ENCODE measurements at regions not wholly inside any gene's neighbourhood (a gene's known extent, or its start where the extent isn't known, plus 50 kb on each side); places are given as distances from the start of the nearest gene placed in this dataset.

- no peak for FAIRE-seq
Measured at GRCh38 chr14:84152452-84152851, 1377.5 kb upstream of the FLRT2 start.

- no peak for FAIRE-seq
Measured at GRCh38 chr14:84162633-84163032, 1367.3 kb upstream of the FLRT2 start.

- no peak for FAIRE-seq
Measured at GRCh38 chr14:84167026-84167425, 1362.9 kb upstream of the FLRT2 start.

- no peak for FAIRE-seq
Measured at GRCh38 chr14:84180336-84180735, 1349.6 kb upstream of the FLRT2 start.

- FAIRE-seq = no peak
Measured at GRCh38 chr14:84181072-84181471, 1348.9 kb upstream of the FLRT2 start.

- FAIRE-seq = no peak
Measured at GRCh38 chr14:84195514-84195913, 1334.4 kb upstream of the FLRT2 start.

GRCh38 chr14:84197704-84198103 lies 1332.2 kb upstream of the FLRT2 start:
- FAIRE-seq = no peak

- no peak for FAIRE-seq
Measured at GRCh38 chr14:84202486-84202885, 1327.5 kb upstream of the FLRT2 start.

GRCh38 chr14:84203896-84204295 lies 1326.0 kb upstream of the FLRT2 start:
- FAIRE-seq = no peak

GRCh38 chr14:84208451-84208850 lies 1321.5 kb upstream of the FLRT2 start:
- FAIRE-seq = no peak

GRCh38 chr14:84209031-84209430 lies 1320.9 kb upstream of the FLRT2 start:
- no peak for FAIRE-seq

- no peak for FAIRE-seq
Measured at GRCh38 chr14:84217066-84217465, 1312.9 kb upstream of the FLRT2 start.

GRCh38 chr14:84225268-84225667 lies 1304.7 kb upstream of the FLRT2 start:
- FAIRE-seq = no peak

GRCh38 chr14:84228702-84229101 lies 1301.2 kb upstream of the FLRT2 start:
- FAIRE-seq = no peak

- FAIRE-seq = no peak
Measured at GRCh38 chr14:84234281-84234680, 1295.7 kb upstream of the FLRT2 start.

- FAIRE-seq = no peak
Measured at GRCh38 chr14:84236290-84236689, 1293.7 kb upstream of the FLRT2 start.

- no peak for FAIRE-seq
Measured at GRCh38 chr14:84237881-84238280, 1292.1 kb upstream of the FLRT2 start.

- FAIRE-seq = no peak
Measured at GRCh38 chr14:84247693-84248092, 1282.3 kb upstream of the FLRT2 start.

- FAIRE-seq = peak; percentile 89
Measured at GRCh38 chr14:84250893-84251292, 1279.1 kb upstream of the FLRT2 start.

GRCh38 chr14:84251411-84252115 lies 1278.4 kb upstream of the FLRT2 start:
- no peak for FAIRE-seq

- FAIRE-seq = no peak
Measured at GRCh38 chr14:84252706-84253105, 1277.2 kb upstream of the FLRT2 start.

GRCh38 chr14:84253326-84253725 lies 1276.6 kb upstream of the FLRT2 start:
- no peak for FAIRE-seq

GRCh38 chr14:84254290-84254689 lies 1275.7 kb upstream of the FLRT2 start:
- FAIRE-seq = no peak

GRCh38 chr14:84262932-84263331 lies 1267.0 kb upstream of the FLRT2 start:
- peak; percentile 74 for FAIRE-seq

GRCh38 chr14:84272290-84272721 lies 1257.6 kb upstream of the FLRT2 start:
- FAIRE-seq = no peak
